ENCODE measurements at regions not wholly inside any gene's neighbourhood (a gene's known extent, or its start where the extent isn't known, plus 50 kb on each side); places are given as distances from the start of the nearest gene placed in this dataset.

- no peak for TF ChIP-seq ZNF462 (CRISPR knock-in tag; IDR thresholded peaks at IDR 0.05)
- TF ChIP-seq NANOG (IDR thresholded peaks at IDR 0.05; ENCODE audit: borderline replicate concordance): no peak
- no peak for TF ChIP-seq CTCF (conservative IDR thresholded peaks at IDR 0.05; ENCODE audit: low read depth in 2 of 2)
- no peak for TF ChIP-seq EZH2phosphoT487 (IDR thresholded peaks at IDR 0.05; ENCODE audit: unreplicated experiment)
- TF ChIP-seq STAT1 (IDR thresholded peaks at IDR 0.05; ENCODE audit: unreplicated experiment): no peak
- no peak for TF ChIP-seq ZNF331 (CRISPR knock-in tag; IDR thresholded peaks at IDR 0.05; ENCODE audit: low read depth)
- TF ChIP-seq CREB1 (CRISPR knock-in tag; IDR thresholded peaks at IDR 0.05; ENCODE audit: low read depth): no peak
- no peak for TF ChIP-seq JUNB (IDR thresholded peaks at IDR 0.05; ENCODE audit: unreplicated experiment)
Observed at GRCh38 chr4:105074097-105074496, 72.6 kb upstream of the TET2 start (continued).

- Histone ChIP-seq H3K79me2 (replicated peaks; ENCODE audit: insufficient read depth) (no peaks in the 10 kb centered on the region), H3K4me3 (no peak overlapping the region), H3K36me3 (ENCODE audit: insufficient read depth) (no peaks in the 10 kb centered on the region), H3K27ac (ENCODE audit: low read depth) (no peak overlapping the region), H3K4me1 (ENCODE audit: insufficient read depth) (no peaks in the 10 kb centered on the region), H3K4me2 (no peak overlapping the region), H3K27me3 (ENCODE audit: insufficient read depth) (no peaks in the 10 kb centered on the region), H3F3A (replicated peaks; ENCODE audit: low read depth) (no peaks in the 10 kb centered on the region), H2AFZ (no peak overlapping the region), H3K9me2 (ENCODE audit: insufficient read depth) (no peaks in the 10 kb centered on the region), H4K20me1 (replicated peaks; ENCODE audit: insufficient read depth) (no peaks in the 10 kb centered on the region)
- Mint-ChIP-seq H3K27me3 (ENCODE audit: insufficient read depth, low read depth, poor library complexity) (no peaks in the 10 kb centered on the region), H3K4me3 (no peak overlapping the region), H3K4me1 (no peaks in the 10 kb centered on the region), H3K9me3 (no peaks in the 10 kb centered on the region; the same call in 2 of the 3 replicates), H3K27ac (no peak overlapping the region), H3K36me3 (ENCODE audit: low read depth) (no peaks in the 10 kb centered on the region)
- TF ChIP-seq NANOG (IDR thresholded peaks at IDR 0.05; ENCODE audit: borderline replicate concordance) (no peak), ZNF331 (CRISPR knock-in tag; IDR thresholded peaks at IDR 0.05; ENCODE audit: low read depth) (no peak), ZNF114 (CRISPR knock-in tag; IDR thresholded peaks at IDR 0.05) (no peak), REST (IDR thresholded peaks at IDR 0.05; ENCODE audit: unreplicated experiment) (no peak), STAT1 (IDR thresholded peaks at IDR 0.05; ENCODE audit: unreplicated experiment) (no peak)
- DNase-seq (ENCODE audit: low spot score) (no peak), ATAC-seq (no peak)
Observed at GRCh38 chr4:105075045-105075444, 71.6 kb upstream of the TET2 start.
